ENCODE measurements at regions not wholly inside any gene's neighbourhood (a gene's known extent, or its start where the extent isn't known, plus 50 kb on each side); places are given as distances from the start of the nearest gene placed in this dataset.

GRCh38 chr1:216952864-216953263 lies 229.6 kb upstream of the ESRRG start:
- TF ChIP-seq, protein P1, sequence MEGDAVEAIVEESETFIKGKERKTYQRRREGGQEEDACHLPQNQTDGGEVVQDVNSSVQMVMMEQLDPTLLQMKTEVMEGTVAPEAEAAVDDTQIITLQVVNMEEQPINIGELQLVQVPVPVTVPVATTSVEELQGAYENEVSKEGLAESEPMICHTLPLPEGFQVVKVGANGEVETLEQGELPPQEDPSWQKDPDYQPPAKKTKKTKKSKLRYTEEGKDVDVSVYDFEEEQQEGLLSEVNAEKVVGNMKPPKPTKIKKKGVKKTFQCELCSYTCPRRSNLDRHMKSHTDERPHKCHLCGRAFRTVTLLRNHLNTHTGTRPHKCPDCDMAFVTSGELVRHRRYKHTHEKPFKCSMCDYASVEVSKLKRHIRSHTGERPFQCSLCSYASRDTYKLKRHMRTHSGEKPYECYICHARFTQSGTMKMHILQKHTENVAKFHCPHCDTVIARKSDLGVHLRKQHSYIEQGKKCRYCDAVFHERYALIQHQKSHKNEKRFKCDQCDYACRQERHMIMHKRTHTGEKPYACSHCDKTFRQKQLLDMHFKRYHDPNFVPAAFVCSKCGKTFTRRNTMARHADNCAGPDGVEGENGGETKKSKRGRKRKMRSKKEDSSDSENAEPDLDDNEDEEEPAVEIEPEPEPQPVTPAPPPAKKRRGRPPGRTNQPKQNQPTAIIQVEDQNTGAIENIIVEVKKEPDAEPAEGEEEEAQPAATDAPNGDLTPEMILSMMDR (IDR thresholded peaks at IDR 0.05; ENCODE audit: insufficient read depth, low read depth, low read length): no peak
- TF ChIP-seq EZH2 (IDR thresholded peaks at IDR 0.05; ENCODE audit: insufficient read depth, low read length): no peak
